A549 (cell line): ENCODE measurements at regions not wholly inside any gene's neighbourhood (a gene's known extent, or its start where the extent isn't known, plus 50 kb on each side); places are given as distances from the start of the nearest gene placed in this dataset.

Source experiments
- ATAC-seq, 2 experiments: fragments of 200-7000 bp in 1 of 2; fragments of >200 bp in 1 of 2; cut with Nextera tagmentation in 1 of 2; cut with Tn5 transposase in 1 of 2; 3 replicates each; pipeline versions ENCODE4 v1.8.0 to v1.9.1; 2018 to 2020; ENCODE audit warnings: mild to moderate bottlenecking in 1 of 2, moderate library complexity in 1 of 2
- CTCF ChIA-PET: fragments of 300-600 bp; sonication (Branson Sonifier 250); formaldehyde crosslinking; extraction: SDS; loops from one replicate; lab custom pipeline; 2021; ENCODE audit warnings: antibody characterized with exemption, inconsistent platforms; lab: Yijun Ruan, JAX
- POLR2A ChIA-PET: fragments of 350-600 bp; formaldehyde crosslinking; extraction: SDS; loops from one replicate; lab custom pipeline; 2021; ENCODE audit warnings: antibody characterized with exemption, inconsistent platforms; lab: Yijun Ruan, JAX
- DNase-seq, 2 experiments: peaks; one replicate each; pipeline versions ENCODE4 v3.0.0 to v3.0.0-alpha.2; 2011 to 2016; ENCODE audit warnings: low read depth in 1 of 2, low spot score in 1 of 2
- FAIRE-seq: peaks from 2 replicates; lab custom pipeline; 2011; peaks lifted over from hg19 to GRCh38; lab: Jason Lieb, UNC
- H3K27ac ChIP-seq, 2 experiments: fragments of >200 bp; sonication (Bioruptor Twin); formaldehyde crosslinking; 3 replicates each; pipeline ENCODE4 v1.5.1; 2016 to 2017
- H3K4me1 ChIP-seq: fragments of >200 bp; sonication (Bioruptor Twin); formaldehyde crosslinking; 3 replicates; pipeline ENCODE4 v1.6.1; 2016
- H3K4me2 ChIP-seq: fragments of >200 bp; sonication (Bioruptor Twin); formaldehyde crosslinking; 3 replicates; pipeline ENCODE4 v1.6.1; 2016
- H3K4me3 ChIP-seq: fragments of >200 bp; sonication (Bioruptor Twin); formaldehyde crosslinking; 3 replicates; pipeline ENCODE4 v1.5.1; 2016
- H3K9me3 ChIP-seq: fragments of >200 bp; sonication (Bioruptor Twin); formaldehyde crosslinking; 3 replicates; pipeline ENCODE4 v1.6.1; 2016
- BHLHE40 ChIP-seq: IDR thresholded peaks from 2 replicates; pipeline ENCODE4 v1.6.1; 2012; ENCODE audit warnings: low read depth, low read length, inconsistent platforms
- HOXA7 ChIP-seq: fragments of 250-450 bp; sonication (Bioruptor Pico); IDR thresholded peaks from 2 replicates; pipeline ENCODE4 v1.5.0; 2020; ENCODE audit warnings: mild to moderate bottlenecking, moderate library complexity
- HOXB5 ChIP-seq: fragments of 250-450 bp; sonication (Bioruptor Pico); IDR thresholded peaks from 2 replicates; pipeline ENCODE4 v1.5.0; 2020; ENCODE audit warnings: mild to moderate bottlenecking, moderate library complexity
- JUNB ChIP-seq: fragments of >200 bp; sonication (Bioruptor Twin); formaldehyde crosslinking; IDR thresholded peaks from 2 replicates; pipeline ENCODE4 v1.6.1; 2016
- KDM1A ChIP-seq: fragments of 200-600 bp; sonication (generic); IDR thresholded peaks from 2 replicates; pipeline ENCODE4 v1.6.1; 2016; ENCODE audit warnings: low read depth, mild to moderate bottlenecking
- MAFK ChIP-seq: fragments of 450-650 bp; IDR thresholded peaks from 2 replicates; pipeline ENCODE4 v1.6.1; 2014; ENCODE audit not compliant: partially characterized antibody
- MAZ ChIP-seq: fragments of 150-350 bp; IDR thresholded peaks from 2 replicates; pipeline ENCODE4 v1.6.1; 2014; ENCODE audit warnings: antibody characterized with exemption, low read depth, low read length, borderline replicate concordance
- MYC ChIP-seq: IDR thresholded peaks from 2 replicates; pipeline ENCODE4 v1.6.1; 2012; ENCODE audit warnings: mild to moderate bottlenecking, inconsistent platforms, low read length, improper control_type of control experiment, borderline replicate concordance
- NFE2L2 ChIP-seq: fragments of 150-350 bp; conservative IDR thresholded peaks from 2 replicates; pipeline ENCODE4 v1.6.1; 2014; ENCODE audit warnings: low read length
- NPAS2 ChIP-seq: fragments of 250-450 bp; sonication (Bioruptor Pico); IDR thresholded peaks from 2 replicates; pipeline ENCODE4 v1.8.0; 2022; ENCODE audit warnings: mild to moderate bottlenecking, moderate library complexity, borderline replicate concordance
- NR3C1 ChIP-seq: fragments of >200 bp; sonication (Bioruptor Twin); formaldehyde crosslinking; IDR thresholded peaks from 3 replicates; pipeline ENCODE4 v1.6.1; 2017
- PHF8 ChIP-seq: fragments of 200-600 bp; sonication (generic); IDR thresholded peaks from 2 replicates; pipeline ENCODE4 v1.6.1; 2016; ENCODE audit warnings: low read depth, mild to moderate bottlenecking, antibody characterized with exemption, moderate library complexity, borderline replicate concordance
- POLR2A ChIP-seq: IDR thresholded peaks from 2 replicates; pipeline ENCODE4 v1.6.1; 2012; ENCODE audit warnings: mild to moderate bottlenecking, low read length
- RAD21 ChIP-seq, 2 experiments: fragments of >200 bp in 1 of 2; sonication (Bioruptor Twin) in 1 of 2; formaldehyde crosslinking in 1 of 2; IDR thresholded peaks in 1 of 2; conservative IDR thresholded peaks in 1 of 2; 2 replicates in 1 of 2; 3 replicates in 1 of 2; pipeline ENCODE4 v1.6.1; 2012 to 2018; ENCODE audit warnings: inconsistent platforms in 1 of 2
- SMC3 ChIP-seq: fragments of >200 bp; sonication (Bioruptor Twin); formaldehyde crosslinking; IDR thresholded peaks from 3 replicates; pipeline ENCODE4 v1.6.1; 2018; ENCODE audit warnings: inconsistent platforms
- TFCP2L1 ChIP-seq: fragments of 250-450 bp; sonication (Bioruptor Pico); IDR thresholded peaks from 2 replicates; pipeline ENCODE4 v1.5.0; 2021; ENCODE audit warnings: mild to moderate bottlenecking
- WGBS: methylation state at CpG from one replicate; pipeline ENCODE4 v1.1.6; 2017; ENCODE audit errors: missing lambda C conversion rate; 5-methylcytosine and 5-hydroxymethylcytosine counted together
- TF ChIP-seq, protein P1 (sequence below): fragments of 450-650 bp; IDR thresholded peaks from 2 replicates; pipeline ENCODE4 v1.6.1; 2014; ENCODE audit warnings: antibody characterized with exemption
- TF ChIP-seq, protein P2 (sequence below): fragments of 250-450 bp; sonication (Bioruptor Pico); IDR thresholded peaks from 2 replicates; pipeline ENCODE4 v1.5.0; 2020; ENCODE audit warnings: low read depth, mild to moderate bottlenecking, moderate library complexity
- TF ChIP-seq, protein P3 (sequence below): fragments of >200 bp; sonication (Bioruptor Twin); formaldehyde crosslinking; IDR thresholded peaks from 3 replicates; pipeline ENCODE4 v1.5.1; 2016

DNA sequence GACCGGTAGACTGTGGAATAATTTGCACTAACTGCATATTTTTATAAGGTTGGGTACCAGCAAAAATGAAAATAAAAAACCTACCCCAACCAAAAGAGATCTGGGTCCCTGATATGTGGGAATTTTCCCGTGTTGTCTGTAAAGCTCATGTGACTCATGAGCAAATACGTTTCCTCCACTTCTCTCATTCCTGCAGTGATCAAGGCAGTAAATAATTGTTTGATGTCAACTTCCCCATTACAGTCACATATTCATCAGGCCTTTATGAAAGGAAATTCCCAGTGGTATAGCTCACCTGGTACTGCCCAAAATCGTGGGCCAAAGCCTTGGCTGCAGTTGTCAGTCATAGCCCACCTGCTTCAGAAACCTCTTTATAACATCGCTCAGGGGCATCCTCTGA lies 166.0 kb upstream of the ANK3 start:
- DNase-seq (no peak), ATAC-seq (no peak), FAIRE-seq (no peak)
- no peak overlapping the region for H3K4me2 ChIP-seq
- ChIA-PET CTCF (interaction anchor here (0.6 kb wide), 1 partner anchor 92 kb away, joined by 3 read pairs; no protein-coding TSS in a partner anchor), POLR2A (no interaction called here)
- H3K4me3 ChIP-seq, result no peak overlapping the region
- WGBS, result 52% methylated on average over 5 of the region's 5 CpGs
- 0 out of 3 replicates have a peak, but pooled peaks cover 4% of the 10 kb centered on the region for H3K9me3 ChIP-seq
- no peaks in the 10 kb centered on the region for H3K4me1 ChIP-seq
- no peak overlapping the region for H3K27ac ChIP-seq
- TF ChIP-seq POLR2A (no peak), HOXB5 (CRISPR knock-in tag) (no peak), MAZ (no peak), MYC (no peak), BHLHE40 (no peak), MAFK (no peak), NR3C1 (no peak), NFE2L2 (no peak), TFCP2L1 (CRISPR knock-in tag) (no peak), RAD21 (conservative IDR thresholded peaks at IDR 0.05 in 1 of 2, IDR thresholded peaks at IDR 0.05 in 1 of 2) (no peak)
- TF ChIP-seq, protein P1, sequence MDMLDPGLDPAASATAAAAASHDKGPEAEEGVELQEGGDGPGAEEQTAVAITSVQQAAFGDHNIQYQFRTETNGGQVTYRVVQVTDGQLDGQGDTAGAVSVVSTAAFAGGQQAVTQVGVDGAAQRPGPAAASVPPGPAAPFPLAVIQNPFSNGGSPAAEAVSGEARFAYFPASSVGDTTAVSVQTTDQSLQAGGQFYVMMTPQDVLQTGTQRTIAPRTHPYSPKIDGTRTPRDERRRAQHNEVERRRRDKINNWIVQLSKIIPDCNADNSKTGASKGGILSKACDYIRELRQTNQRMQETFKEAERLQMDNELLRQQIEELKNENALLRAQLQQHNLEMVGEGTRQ, result no peak
- TF ChIP-seq, protein P2, sequence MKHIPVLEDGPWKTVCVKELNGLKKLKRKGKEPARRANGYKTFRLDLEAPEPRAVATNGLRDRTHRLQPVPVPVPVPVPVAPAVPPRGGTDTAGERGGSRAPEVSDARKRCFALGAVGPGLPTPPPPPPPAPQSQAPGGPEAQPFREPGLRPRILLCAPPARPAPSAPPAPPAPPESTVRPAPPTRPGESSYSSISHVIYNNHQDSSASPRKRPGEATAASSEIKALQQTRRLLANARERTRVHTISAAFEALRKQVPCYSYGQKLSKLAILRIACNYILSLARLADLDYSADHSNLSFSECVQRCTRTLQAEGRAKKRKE, result no peak

DNA sequence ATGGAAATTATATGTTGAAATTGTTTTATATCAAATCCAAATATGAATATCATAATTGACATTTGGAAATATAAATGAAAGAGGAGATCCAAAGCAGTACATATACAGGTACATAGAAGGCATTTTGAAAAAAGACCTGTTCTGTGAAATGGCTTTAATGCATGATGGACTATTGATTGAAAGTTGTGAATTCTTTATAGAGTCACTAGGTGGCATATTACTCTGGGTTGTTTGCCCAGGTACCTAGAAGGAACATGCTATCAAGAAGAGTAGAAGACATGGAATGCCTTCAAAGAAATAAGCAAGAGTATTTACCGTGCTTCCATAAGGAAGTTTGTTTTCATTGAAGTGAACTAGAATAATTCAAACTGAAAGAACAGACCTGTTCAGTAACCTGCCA lies 160.0 kb upstream of the ANK3 start:
- peak in 1 of 2 experiments; percentile 79; a peak in 3 of 6 replicates for ATAC-seq
- POLR2A ChIA-PET, result no interaction called here
- CTCF ChIA-PET, result no interaction called here

More for the DNA sequence above, 160.0 kb upstream of the ANK3 start:
- Histone ChIP-seq H3K9me3 (0 out of 3 replicates have a peak, but pooled peaks cover 4% of the 10 kb centered on the region), H3K4me1 (no peaks in the 10 kb centered on the region), H3K4me2 (no peak overlapping the region), H3K4me3 (no peak overlapping the region), H3K27ac (no peak overlapping the region)
- DNase-seq, result peak; percentile 10 to 48
- TF ChIP-seq JUNB (no peak), SMC3 (peak; percentile 63), RAD21 (conservative IDR thresholded peaks at IDR 0.05 in 1 of 2, IDR thresholded peaks at IDR 0.05 in 1 of 2) (peak; percentile 53 to 54), HOXA7 (CRISPR knock-in tag) (no peak), MAFK (no peak), KDM1A (no peak), NPAS2 (no peak), PHF8 (no peak)
- TF ChIP-seq, protein P1, result no peak
- TF ChIP-seq, protein P2, result no peak
- TF ChIP-seq, protein P3, sequence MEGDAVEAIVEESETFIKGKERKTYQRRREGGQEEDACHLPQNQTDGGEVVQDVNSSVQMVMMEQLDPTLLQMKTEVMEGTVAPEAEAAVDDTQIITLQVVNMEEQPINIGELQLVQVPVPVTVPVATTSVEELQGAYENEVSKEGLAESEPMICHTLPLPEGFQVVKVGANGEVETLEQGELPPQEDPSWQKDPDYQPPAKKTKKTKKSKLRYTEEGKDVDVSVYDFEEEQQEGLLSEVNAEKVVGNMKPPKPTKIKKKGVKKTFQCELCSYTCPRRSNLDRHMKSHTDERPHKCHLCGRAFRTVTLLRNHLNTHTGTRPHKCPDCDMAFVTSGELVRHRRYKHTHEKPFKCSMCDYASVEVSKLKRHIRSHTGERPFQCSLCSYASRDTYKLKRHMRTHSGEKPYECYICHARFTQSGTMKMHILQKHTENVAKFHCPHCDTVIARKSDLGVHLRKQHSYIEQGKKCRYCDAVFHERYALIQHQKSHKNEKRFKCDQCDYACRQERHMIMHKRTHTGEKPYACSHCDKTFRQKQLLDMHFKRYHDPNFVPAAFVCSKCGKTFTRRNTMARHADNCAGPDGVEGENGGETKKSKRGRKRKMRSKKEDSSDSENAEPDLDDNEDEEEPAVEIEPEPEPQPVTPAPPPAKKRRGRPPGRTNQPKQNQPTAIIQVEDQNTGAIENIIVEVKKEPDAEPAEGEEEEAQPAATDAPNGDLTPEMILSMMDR, result peak; percentile 58
- FAIRE-seq, result peak; percentile 72
- 2% methylated on average over 1 of the region's 1 CpG for WGBS
